Epidermal melanocyte (primary cell): ENCODE measurements at regions not wholly inside any gene's neighbourhood (a gene's known extent, or its start where the extent isn't known, plus 50 kb on each side); places are given as distances from the start of the nearest gene placed in this dataset.

ENCODE experiments used
- DNase-seq: peaks from one replicate; pipeline ENCODE4 v3.0.0; 2011; ENCODE audit warnings: low spot score; ENCODE audit not compliant: insufficient read length

- no peak for DNase-seq
Observed at GRCh38 chr3:83513677-83514076, 1445.1 kb upstream of the CADM2 start.

GRCh38 chr3:83514130-83514914 is 1444.5 kb upstream of the CADM2 start:
- no peak for DNase-seq

GRCh38 chr3:83515123-83515522 is 1443.7 kb upstream of the CADM2 start:
- DNase-seq: no peak

GRCh38 chr3:83523470-83524073 is 1435.2 kb upstream of the CADM2 start:
- peak; percentile 18 for DNase-seq

- no peak for DNase-seq
Observed at GRCh38 chr3:83524901-83525300, 1433.9 kb upstream of the CADM2 start.

- DNase-seq: no peak
Observed at GRCh38 chr3:83559082-83559481, 1399.7 kb upstream of the CADM2 start.

- DNase-seq: no peak
Observed at GRCh38 chr3:83567935-83568334, 1390.9 kb upstream of the CADM2 start.

- no peak for DNase-seq
Observed at GRCh38 chr3:83581546-83581945, 1377.2 kb upstream of the CADM2 start.

- no peak for DNase-seq
Observed at GRCh38 chr3:83601704-83602103, 1357.1 kb upstream of the CADM2 start.

- peak; percentile 21 for DNase-seq
Observed at GRCh38 chr3:83622526-83622925, 1336.3 kb upstream of the CADM2 start.

- DNase-seq: no peak
Observed at GRCh38 chr3:83625261-83625660, 1333.5 kb upstream of the CADM2 start.

- DNase-seq: no peak
Observed at GRCh38 chr3:83628471-83628870, 1330.3 kb upstream of the CADM2 start.

- DNase-seq: no peak
Observed at GRCh38 chr3:83632526-83632925, 1326.3 kb upstream of the CADM2 start.

GRCh38 chr3:83633758-83634157 is 1325.0 kb upstream of the CADM2 start:
- no peak for DNase-seq

GRCh38 chr3:83649692-83650091 is 1309.1 kb upstream of the CADM2 start:
- DNase-seq: no peak

GRCh38 chr3:83655083-83655482 is 1303.7 kb upstream of the CADM2 start:
- no peak for DNase-seq

- no peak for DNase-seq
Observed at GRCh38 chr3:83662381-83662960, 1296.3 kb upstream of the CADM2 start.

GRCh38 chr3:83670416-83670815 is 1288.4 kb upstream of the CADM2 start:
- DNase-seq: no peak

- no peak for DNase-seq
Observed at GRCh38 chr3:83683937-83684598, 1274.7 kb upstream of the CADM2 start.

- DNase-seq: no peak
Observed at GRCh38 chr3:83706669-83707068, 1252.1 kb upstream of the CADM2 start.

GRCh38 chr3:83715307-83715706 is 1243.5 kb upstream of the CADM2 start:
- no peak for DNase-seq

GRCh38 chr3:83729576-83729975 is 1229.2 kb upstream of the CADM2 start:
- no peak for DNase-seq
